CD14-positive monocyte (primary cell): ENCODE measurements at regions not wholly inside any gene's neighbourhood (a gene's known extent, or its start where the extent isn't known, plus 50 kb on each side); places are given as distances from the start of the nearest gene placed in this dataset.

Experiments used
- DNase-seq, 3 donors: peaks; one replicate each; pipeline ENCODE4 v3.0.0-alpha.2; 2011 to 2022
- H2AFZ ChIP-seq: 2 replicates; pipeline ENCODE4 v1.6.0; 2012; ENCODE audit warnings: mild to moderate bottlenecking, low read depth, low read length, inconsistent platforms; ENCODE audit not compliant: insufficient read depth, poor library complexity, severe bottlenecking
- H3K27ac ChIP-seq, 2 donors: 1 replicate in 1 of 2; 2 replicates in 1 of 2; pipeline ENCODE4 v1.5.1; 2012 to 2013; ENCODE audit warnings: low read length in 2 of 2, control low read depth in 1 of 2, inconsistent platforms in 1 of 2, low read depth in 1 of 2, mild to moderate bottlenecking in 1 of 2
- H3K27me3 ChIP-seq, 2 donors: one replicate each; pipeline versions ENCODE4 v1.6.0 to v1.6.1; 2011 to 2013; ENCODE audit warnings: low read length in 2 of 2; ENCODE audit not compliant: control insufficient read depth in 2 of 2, insufficient read depth in 2 of 2
- H3K36me3 ChIP-seq, 2 donors: replicated peaks in 1 of 2; 1 replicate in 1 of 2; 2 replicates in 1 of 2; pipeline versions ENCODE4 v1.5.1 to v1.6.1; 2012 to 2013; ENCODE audit warnings: low read length in 2 of 2, control low read depth in 1 of 2, inconsistent platforms in 1 of 2, mild to moderate bottlenecking in 1 of 2; ENCODE audit not compliant: insufficient read depth in 2 of 2, control insufficient read depth in 1 of 2
- H3K4me1 ChIP-seq, 2 donors: 1 replicate in 1 of 2; 2 replicates in 1 of 2; pipeline versions ENCODE4 v1.5.1 to v1.6.1; 2012 to 2013; ENCODE audit warnings: low read length in 2 of 2, control low read depth in 1 of 2, inconsistent platforms in 1 of 2, mild to moderate bottlenecking in 1 of 2, moderate library complexity in 1 of 2; ENCODE audit not compliant: insufficient read depth in 2 of 2, control insufficient read depth in 1 of 2
- H3K4me2 ChIP-seq: replicated peaks from 2 replicates; pipeline ENCODE3; 2012; ENCODE audit warnings: low read length, moderate library complexity, mild to moderate bottlenecking; ENCODE audit not compliant: poor library complexity, severe bottlenecking; ENCODE audit errors: extremely low read depth
- H3K4me3 ChIP-seq, 3 experiments: fragments of 200-600 bp in 1 of 3; sonication (generic) in 1 of 3; replicated peaks in 1 of 3; 1 replicate in 2 of 3; 2 replicates in 1 of 3; pipeline ENCODE4 v1.5.1; 2011 to 2013; ENCODE audit warnings: low read length in 3 of 3, mild to moderate bottlenecking in 3 of 3, control low read depth in 2 of 3, low read depth in 2 of 3, inconsistent platforms in 1 of 3, moderate library complexity in 1 of 3
- H3K79me2 ChIP-seq: 2 replicates; pipeline ENCODE4 v1.6.0; 2012; ENCODE audit warnings: mild to moderate bottlenecking, control low read depth, inconsistent platforms, low read length, moderate library complexity; ENCODE audit not compliant: insufficient read depth
- H3K9ac ChIP-seq: 2 replicates; pipeline ENCODE4 v1.6.0; 2017; ENCODE audit warnings: low read length, mild to moderate bottlenecking; ENCODE audit not compliant: insufficient read depth, poor library complexity, severe bottlenecking
- H3K9me3 ChIP-seq, 2 donors: replicated peaks in 1 of 2; 1 replicate in 1 of 2; 2 replicates in 1 of 2; pipeline versions ENCODE4 v1.5.1 to v1.6.1; 2012 to 2013; ENCODE audit warnings: low read length in 2 of 2, control low read depth in 1 of 2; ENCODE audit not compliant: control insufficient read depth in 1 of 2, insufficient read depth in 1 of 2
- H4K20me1 ChIP-seq: 2 replicates; pipeline ENCODE4 v1.6.0; 2012; ENCODE audit warnings: mild to moderate bottlenecking, low read length, control low read depth, moderate library complexity; ENCODE audit not compliant: insufficient read depth
- H3K27ac Mint-ChIP-seq, 7 donors: one replicate each; pipeline ENCODE4 v1.8.0; 2020; ENCODE audit warnings: mild to moderate bottlenecking in 7 of 7, mixed read lengths in 7 of 7, moderate library complexity in 6 of 7, inconsistent platforms in 2 of 7
- H3K27me3 Mint-ChIP-seq, 3 donors: one replicate each; pipeline ENCODE4 v1.8.0; 2021 to 2022; ENCODE audit warnings: low read depth in 3 of 3, mild to moderate bottlenecking in 3 of 3, mixed read lengths in 3 of 3, moderate library complexity in 3 of 3, inconsistent platforms in 1 of 3
- H3K36me3 Mint-ChIP-seq, 2 donors: one replicate each; pipeline ENCODE4 v1.8.0; 2020; ENCODE audit warnings: mixed read lengths in 2 of 2, inconsistent platforms in 1 of 2, mild to moderate bottlenecking in 1 of 2
- H3K4me1 Mint-ChIP-seq: one replicate; pipeline ENCODE4 v1.8.0; 2020; ENCODE audit warnings: mild to moderate bottlenecking, mixed read lengths
- H3K4me3 Mint-ChIP-seq, 2 donors: one replicate each; pipeline ENCODE4 v1.8.0; 2020; ENCODE audit warnings: mild to moderate bottlenecking in 2 of 2, mixed read lengths in 2 of 2, moderate library complexity in 1 of 2
- H3K9me3 Mint-ChIP-seq, 7 donors: one replicate each; pipeline ENCODE4 v1.8.0; 2020 to 2022; ENCODE audit warnings: mixed read lengths in 7 of 7, mild to moderate bottlenecking in 6 of 7, moderate library complexity in 6 of 7, inconsistent platforms in 2 of 7
- WGBS: methylation state at CpG from one replicate; pipeline ENCODE4 v1.1.5; 2013; ENCODE audit warnings: missing lambda C conversion rate; ENCODE audit not compliant: insufficient coverage; 5-methylcytosine and 5-hydroxymethylcytosine counted together
- intact Hi-C, 2 donors: fragments of 100-400 bp; cut with micrococcal nuclease; formaldehyde crosslinking; loops; one replicate each; pipeline versions ENCODE4 v1.15.0 to v1.15.1; 2023
- TF ChIP-seq, protein P1 (sequence below): fragments of 200-600 bp; IDR thresholded peaks from one replicate; pipeline ENCODE4 v1.8.0; 2022; ENCODE audit warnings: antibody characterized with exemption, mild to moderate bottlenecking

DNA sequence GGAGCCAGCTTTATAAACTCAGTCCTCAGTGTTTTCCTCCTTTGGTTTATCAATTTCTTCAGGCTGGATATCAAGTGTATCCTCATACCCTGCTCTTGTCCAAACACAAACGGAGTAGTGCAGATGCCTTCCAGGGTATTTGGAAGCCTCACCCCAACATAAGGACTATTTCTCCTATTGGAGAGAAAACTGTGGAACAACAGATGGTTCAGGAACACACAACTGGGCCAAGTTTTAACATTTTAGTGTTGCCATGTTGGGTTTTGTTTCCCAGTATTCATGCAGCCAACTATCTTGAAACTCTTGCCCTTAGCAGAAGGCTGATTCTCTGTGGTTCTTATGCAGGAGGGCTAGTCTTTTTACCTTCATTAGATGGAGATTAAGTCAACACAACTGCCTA is 398.1 kb downstream of the GABRB3 start:
- Histone ChIP-seq H4K20me1 (no peaks in the 10 kb centered on the region), H3K9ac (no peak overlapping the region), H3K27me3 (no peaks in the 10 kb centered on the region), H3K27ac (no peak overlapping the region), H3K36me3 (no peaks in the 10 kb centered on the region), H2AFZ (no peak overlapping the region), H3K4me3 (no peak overlapping the region), H3K4me2 (no peak overlapping the region), H3K9me3 (peaks cover 42 to 80% of the 10 kb centered on the region in 2 donors), H3K4me1 (no peaks in the 10 kb centered on the region), H3K79me2 (no peaks in the 10 kb centered on the region)
- DNase-seq = no peak
- Mint-ChIP-seq H3K36me3 (no peaks in the 10 kb centered on the region), H3K9me3 (peaks cover 19 to 34% (median 31%) of the 10 kb centered on the region in 7 donors), H3K4me3 (no peak overlapping the region), H3K4me1 (no peaks in the 10 kb centered on the region), H3K27me3 (no peaks in the 10 kb centered on the region), H3K27ac (no peak overlapping the region)
- intact Hi-C loops = no loop called here
- no CpG with 5 or more reads among the region's 1 CpG for WGBS
- TF ChIP-seq, protein P1, sequence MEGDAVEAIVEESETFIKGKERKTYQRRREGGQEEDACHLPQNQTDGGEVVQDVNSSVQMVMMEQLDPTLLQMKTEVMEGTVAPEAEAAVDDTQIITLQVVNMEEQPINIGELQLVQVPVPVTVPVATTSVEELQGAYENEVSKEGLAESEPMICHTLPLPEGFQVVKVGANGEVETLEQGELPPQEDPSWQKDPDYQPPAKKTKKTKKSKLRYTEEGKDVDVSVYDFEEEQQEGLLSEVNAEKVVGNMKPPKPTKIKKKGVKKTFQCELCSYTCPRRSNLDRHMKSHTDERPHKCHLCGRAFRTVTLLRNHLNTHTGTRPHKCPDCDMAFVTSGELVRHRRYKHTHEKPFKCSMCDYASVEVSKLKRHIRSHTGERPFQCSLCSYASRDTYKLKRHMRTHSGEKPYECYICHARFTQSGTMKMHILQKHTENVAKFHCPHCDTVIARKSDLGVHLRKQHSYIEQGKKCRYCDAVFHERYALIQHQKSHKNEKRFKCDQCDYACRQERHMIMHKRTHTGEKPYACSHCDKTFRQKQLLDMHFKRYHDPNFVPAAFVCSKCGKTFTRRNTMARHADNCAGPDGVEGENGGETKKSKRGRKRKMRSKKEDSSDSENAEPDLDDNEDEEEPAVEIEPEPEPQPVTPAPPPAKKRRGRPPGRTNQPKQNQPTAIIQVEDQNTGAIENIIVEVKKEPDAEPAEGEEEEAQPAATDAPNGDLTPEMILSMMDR = no peak

DNA sequence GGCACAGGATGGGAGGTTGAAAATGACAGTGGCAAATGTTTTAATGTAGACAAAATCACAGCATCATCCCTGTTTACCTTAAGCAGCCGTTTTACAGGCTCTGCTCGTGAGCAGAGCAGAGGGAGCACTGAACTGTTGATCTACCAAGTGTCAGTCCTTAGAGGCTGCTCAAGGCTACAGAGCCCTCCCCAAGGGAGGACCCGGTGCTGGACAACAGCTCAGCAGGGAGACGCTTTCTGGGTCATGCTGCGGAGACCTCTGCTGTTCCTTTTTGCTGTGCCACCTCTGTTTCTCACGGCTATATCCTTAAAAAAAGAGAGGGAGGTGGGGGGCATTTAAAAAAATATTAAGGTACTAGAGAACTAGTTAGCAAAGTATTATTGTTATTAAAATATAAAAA is 400.2 kb downstream of the GABRB3 start:
- Mint-ChIP-seq H3K27ac (no peak overlapping the region), H3K9me3 (peaks cover 14 to 24% (median 21%) of the 10 kb centered on the region in 7 donors), H3K36me3 (no peaks in the 10 kb centered on the region), H3K4me3 (no peak overlapping the region), H3K27me3 (no peaks in the 10 kb centered on the region), H3K4me1 (no peaks in the 10 kb centered on the region)
- Histone ChIP-seq H3K4me3 (no peak overlapping the region), H3K27ac (no peak overlapping the region), H3K4me1 (no peaks in the 10 kb centered on the region), H3K9ac (no peak overlapping the region), H3K79me2 (no peaks in the 10 kb centered on the region), H3K9me3 (peaks cover 35 to 68% of the 10 kb centered on the region in 2 donors), H3K4me2 (no peak overlapping the region), H3K36me3 (no peaks in the 10 kb centered on the region), H4K20me1 (no peaks in the 10 kb centered on the region), H2AFZ (no peak overlapping the region), H3K27me3 (no peaks in the 10 kb centered on the region)
- 70% methylated on average over 4 of the region's 6 CpGs for WGBS
- intact Hi-C loops = no loop called here
- DNase-seq = no peak
- TF ChIP-seq, protein P1 = no peak
